ENCODE measurements at regions not wholly inside any gene's neighbourhood (a gene's known extent, or its start where the extent isn't known, plus 50 kb on each side); places are given as distances from the start of the nearest gene placed in this dataset.
"Not testable (repeated sequence)": the region's sequence is repeated elsewhere in the genome, so short reads cannot be mapped to it uniquely, and the experiment has no call there.

DNA sequence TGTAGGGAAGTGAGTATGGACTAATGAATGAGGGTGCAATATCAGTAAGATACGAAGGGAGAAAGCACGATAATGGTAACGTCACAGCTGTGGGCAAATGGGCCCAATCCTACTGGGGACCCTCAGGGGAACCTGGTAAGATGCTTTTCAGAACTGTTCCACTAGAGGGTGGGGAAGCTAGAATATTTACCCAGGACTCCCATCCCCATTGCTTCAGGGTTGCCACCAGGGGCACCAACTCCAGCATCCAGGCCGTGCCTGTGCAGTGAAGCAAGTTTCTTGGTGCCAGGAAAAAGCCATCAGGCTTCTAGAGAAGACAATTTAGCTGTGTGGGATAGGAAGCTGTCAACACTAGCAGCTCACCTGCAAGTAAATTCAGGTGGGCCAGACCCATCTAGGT lies 409.3 kb downstream of the AGTPBP1 start:
- no peak for DNase-seq (ENCODE audit: low spot score)

DNA sequence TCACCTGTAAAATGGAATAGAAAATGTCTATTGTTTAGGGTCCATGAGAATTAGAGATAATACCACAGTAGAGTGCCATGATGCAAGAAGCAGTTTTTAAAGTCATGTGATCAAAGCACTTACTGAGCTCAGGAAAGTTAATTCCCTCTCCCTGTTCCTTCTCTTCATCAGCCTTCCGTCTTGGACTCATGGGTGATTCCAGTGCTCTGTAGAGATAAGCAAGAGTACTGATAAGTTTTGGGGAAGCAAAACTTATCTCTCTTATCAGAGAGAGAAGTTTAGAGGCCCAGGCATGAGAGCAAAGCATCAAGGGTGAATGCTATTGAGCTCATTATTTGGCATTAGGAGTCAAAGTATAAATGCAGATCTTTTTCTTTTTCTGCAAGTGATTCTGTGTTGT lies 410.1 kb downstream of the AGTPBP1 start:
- no peak for DNase-seq (ENCODE audit: low spot score)

DNA sequence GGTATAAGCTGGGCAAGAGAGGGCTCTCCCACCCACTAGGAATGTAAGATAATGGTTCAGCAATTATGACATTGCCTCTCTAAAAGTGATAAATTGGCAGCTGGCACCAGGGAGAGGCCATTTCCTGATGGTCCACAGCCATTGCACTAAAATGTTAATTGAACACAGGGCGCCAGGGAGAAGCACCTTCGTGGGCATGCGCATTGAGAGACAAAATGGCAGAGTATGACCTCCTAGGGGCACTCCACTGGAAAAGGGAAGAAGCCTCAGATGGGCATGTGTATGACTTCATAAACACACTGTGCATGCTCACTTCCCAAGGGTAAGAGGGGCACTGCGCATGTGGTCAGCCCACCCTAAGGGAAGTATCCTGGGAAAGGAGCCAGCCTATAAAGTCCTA lies 419.2 kb downstream of the AGTPBP1 start:
- DNase-seq (ENCODE audit: low spot score) = no peak

DNA sequence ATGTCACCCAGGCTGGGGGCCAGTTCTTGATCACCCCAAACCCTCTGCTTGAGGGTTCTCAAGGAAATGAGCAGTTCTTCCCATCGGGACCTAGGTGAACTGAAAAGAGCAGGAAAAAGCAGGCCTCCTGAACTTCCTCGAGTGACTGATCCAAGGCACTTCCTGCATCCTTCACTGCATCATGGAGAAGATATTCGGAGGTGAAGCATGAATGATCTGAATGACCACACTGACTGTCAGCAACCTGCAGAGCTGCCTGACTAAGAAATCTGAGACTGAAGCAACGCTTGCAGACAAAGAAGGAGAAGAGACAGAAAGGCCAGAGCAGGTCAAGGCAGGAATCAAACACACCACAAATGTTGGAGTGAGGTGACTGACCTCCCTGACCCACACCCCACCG lies 420.2 kb downstream of the AGTPBP1 start:
- no peak for DNase-seq (ENCODE audit: low spot score)

DNA sequence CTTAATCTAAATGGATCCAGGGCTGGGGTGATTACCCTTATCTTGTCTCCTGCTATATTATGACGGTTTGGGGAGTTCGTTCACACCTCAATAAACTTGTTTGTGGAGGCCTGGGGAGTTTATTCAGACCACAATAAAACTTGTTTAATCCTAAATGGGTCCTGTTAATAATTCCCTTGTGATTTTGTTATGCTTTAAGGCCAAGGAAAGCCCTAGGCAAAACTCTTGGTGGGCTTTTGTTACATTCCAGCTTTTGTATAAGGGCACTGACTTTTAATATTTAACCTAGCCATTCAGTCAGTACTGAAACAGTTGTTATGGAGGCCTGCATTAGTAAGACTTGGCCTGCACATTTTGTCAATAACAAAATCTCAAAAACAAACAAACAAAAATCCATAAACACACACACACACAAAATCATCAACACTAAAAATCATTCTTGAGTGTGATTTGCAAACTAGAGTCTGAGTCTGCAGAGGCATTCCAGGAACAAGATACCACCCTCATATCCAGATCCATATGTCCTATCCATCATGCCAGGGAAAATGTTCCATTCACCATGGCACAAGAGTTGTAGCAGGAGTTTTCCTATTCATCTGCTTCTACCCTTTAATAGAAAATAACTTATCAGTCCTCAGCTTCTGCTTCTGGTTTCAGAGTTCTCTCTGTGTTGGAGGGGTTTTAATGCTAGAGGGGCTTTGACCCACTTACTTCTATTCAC lies 421.7 kb downstream of the AGTPBP1 start:
- no peak for DNase-seq (ENCODE audit: low spot score)

DNA sequence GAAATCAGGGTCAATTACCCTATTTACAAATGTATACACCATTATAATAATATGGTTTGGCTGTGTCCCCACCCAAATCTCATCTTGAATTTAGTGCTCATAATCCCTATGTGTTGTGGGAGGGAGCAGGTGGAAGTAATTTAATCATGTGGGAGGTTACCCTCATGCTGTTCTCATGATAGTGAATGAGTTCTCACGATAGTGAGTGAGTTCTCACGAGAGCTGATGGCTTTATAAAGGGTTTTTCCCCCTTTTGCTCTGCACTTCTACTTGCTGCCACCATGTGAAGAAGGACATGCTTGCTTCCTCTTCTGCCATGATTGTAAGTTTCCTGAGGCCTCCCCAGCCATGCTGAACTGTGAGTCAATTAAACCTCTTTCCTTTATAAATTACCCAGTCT lies 426.2 kb downstream of the AGTPBP1 start:
- DNase-seq (ENCODE audit: low spot score) = not testable (repeated sequence)

DNA sequence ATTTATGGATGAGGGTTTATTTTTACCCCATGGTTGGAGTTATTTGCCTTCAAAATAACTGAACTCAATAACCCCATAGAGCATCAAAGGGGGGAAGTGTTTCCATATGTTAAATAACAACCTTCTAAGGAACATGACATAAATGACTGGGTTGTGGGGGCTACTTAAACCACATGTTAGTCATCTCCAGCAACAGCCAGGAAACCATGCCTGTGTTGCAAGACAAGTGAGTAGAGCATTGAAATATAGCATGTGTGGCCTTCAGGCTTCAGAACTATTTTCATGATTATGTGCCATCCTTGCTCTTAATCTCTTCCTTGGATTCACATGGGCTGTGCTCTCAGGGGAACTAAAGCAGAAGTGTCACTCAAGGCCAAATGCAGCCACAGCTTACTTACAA lies 431.2 kb downstream of the AGTPBP1 start:
- no peak for DNase-seq (ENCODE audit: low spot score)

DNA sequence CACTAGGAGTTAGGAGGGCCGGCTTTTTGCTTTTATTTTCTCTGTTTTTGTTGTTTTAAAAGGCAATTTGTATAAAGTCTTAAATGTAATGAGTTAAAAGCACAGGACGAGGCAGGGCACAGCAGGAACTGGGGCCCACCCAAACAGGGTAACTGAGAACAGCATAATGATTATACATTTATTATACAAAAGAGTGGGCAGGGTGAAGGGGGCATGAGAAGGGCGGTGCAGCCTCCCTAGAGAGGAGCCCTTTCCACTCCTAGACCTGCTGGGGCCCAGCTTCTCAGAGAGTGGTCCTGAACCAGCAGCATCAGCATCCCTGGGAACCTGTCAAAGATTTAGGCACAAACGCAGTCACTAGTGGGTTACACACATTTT lies 438.0 kb downstream of the AGTPBP1 start:
- DNase-seq (ENCODE audit: low spot score) = no peak

DNA sequence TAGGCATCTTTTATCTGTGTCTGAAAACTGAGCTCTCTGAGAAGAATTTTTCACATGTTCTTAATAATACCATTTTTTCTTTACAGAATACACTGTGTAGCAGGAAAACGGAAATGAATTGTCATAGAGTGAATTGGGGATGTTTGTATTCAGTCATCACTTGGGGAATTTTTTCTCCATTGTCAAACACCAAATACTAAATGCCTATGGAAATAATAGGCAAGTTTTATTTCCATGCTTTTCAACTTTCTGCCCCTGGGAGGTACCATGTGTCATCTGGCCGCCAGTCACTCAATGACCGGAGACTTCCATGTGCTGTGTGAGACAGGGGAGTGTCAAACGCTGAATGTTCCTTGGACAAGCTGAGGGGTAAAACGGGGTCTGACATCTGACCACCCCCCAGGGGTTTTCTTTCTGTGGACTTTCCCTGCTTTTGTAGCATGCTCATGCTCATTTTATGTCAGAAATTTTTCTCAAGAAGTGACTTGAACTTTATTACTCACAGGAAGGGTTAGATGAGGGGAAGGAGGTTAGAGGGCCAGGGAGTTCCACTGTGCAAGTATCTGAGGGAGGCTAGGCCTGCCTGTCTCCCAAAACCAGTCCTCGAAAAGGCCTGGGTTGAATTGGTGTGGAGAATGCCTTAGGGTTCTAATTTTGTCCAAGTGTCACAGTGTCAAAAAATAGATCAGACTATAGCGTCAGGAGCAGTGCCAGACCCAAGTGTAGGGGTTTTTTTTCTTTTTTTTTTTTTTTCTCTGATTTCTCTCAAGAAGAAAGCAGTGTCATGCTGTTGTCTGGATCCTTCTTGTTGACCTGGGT lies 438.6 kb downstream of the AGTPBP1 start:
- DNase-seq (ENCODE audit: low spot score) = no peak

DNA sequence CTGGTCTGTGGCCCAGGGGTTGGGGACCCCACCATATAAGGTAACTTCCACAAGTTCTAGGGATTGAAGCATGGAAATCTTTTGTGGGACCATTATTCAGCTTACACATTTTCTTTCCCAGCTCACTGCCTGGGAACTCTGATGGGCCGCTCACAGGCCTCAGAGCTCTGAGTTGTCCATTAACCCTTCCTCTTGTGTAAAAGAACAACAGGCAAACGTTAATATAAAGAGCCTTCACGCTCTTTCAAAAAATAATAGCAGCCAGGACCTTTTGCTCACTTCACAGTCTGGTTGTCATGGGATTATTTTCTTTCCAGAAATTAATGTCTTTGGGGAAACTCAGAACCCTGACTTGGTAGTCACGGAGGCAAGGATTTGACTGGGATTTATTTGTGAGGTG lies 443.3 kb downstream of the AGTPBP1 start:
- DNase-seq (ENCODE audit: low spot score) = no peak

DNA sequence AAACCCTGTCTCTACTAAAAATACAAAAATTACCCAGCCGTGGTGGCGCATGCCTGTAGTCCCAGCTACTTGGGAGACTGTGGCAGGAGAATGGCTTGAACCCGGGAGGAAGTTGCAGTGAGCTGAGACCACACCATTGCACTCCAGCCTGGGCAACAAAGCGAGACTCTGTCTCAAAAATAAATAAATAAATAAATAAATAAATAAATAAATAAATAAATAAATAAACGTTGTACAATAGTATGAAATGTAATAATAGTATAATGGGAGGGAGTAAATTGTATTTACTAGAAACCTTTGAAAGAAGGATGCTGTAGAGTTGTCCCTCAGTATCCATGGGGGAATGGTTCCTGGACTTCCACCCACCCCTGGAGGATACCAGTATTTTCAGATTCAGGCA lies 446.5 kb downstream of the AGTPBP1 start:
- DNase-seq (ENCODE audit: low spot score) = not testable (repeated sequence)

DNA sequence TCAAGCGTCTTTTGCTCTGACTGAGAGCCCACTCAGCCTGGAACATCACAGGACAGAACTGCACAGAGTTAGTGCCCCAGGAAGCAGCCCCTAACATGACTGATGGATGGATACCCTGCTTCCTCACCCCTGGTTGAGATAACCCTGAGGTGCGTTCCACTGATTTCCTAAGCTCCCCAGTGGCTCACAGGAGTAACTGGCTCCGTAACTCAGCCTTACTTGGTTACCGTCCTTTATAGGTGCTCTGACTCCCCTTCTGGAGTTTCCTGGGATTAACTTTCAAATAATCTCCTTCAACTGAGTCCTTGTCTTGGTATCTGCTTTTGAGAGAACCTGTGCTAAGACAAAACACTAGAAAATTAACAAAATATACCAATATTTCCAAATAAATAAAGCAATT lies 449.5 kb downstream of the AGTPBP1 start:
- no peak for DNase-seq (ENCODE audit: low spot score)

DNA sequence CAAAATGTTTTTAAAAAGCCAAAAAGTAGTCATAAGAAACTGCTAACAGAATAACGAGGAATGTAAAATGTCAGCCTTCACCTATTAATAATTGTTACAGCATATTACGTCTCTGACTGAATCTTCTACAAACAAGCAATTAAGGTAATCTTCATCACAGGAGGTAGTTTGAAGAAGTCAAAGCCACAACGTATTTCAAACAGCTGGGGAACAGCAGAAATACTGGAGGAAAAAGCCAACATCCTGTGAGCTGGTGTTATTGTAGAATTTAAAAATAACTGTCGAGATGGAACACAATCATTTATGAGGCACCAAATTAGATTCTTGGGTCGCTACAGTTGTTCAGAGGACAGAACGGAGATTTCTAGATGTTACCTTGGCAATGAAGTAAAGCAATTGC lies 450.5 kb downstream of the AGTPBP1 start:
- DNase-seq (ENCODE audit: low spot score) = no peak

DNA sequence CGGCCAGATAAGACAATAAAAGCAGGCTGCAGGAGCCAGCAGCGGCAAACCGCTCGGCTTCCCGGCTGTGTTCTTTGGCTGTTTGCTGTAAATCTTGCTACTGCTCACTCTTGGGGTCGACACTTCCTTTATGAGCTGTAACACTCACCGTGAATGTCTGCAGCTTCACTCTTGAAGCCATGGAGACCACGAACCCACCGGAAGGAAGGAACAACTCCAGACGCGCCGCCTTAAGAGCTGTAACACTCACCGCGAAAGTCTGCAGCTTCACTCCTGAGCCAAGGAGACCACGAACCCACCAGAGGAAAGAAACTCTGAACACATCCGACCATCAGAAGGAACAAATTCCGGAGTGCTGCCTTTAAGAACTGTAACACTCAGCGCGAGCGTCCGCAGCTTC lies 451.7 kb downstream of the AGTPBP1 start:
- DNase-seq (ENCODE audit: low spot score) = no peak

DNA sequence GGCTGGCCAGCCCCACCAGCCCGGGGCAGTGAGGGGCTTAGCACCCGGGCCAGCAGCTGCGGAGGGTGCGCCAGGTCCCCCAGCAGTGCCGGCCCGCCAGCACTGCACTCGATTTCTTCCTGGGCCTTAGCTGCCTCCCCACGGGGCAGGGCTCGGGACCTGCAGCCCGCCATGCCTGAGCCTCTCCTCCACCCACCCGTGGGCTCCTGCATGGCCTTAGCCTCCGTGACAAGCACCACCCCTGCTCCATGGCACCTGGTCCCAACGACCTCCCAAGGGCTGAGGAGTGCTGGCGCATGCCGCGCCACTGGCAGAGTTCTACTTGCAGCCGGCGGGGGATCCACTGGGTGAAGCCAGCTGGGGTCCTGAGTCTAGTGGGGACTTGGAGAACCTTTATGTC lies 452.6 kb downstream of the AGTPBP1 start:
- DNase-seq (ENCODE audit: low spot score) = no peak

DNA sequence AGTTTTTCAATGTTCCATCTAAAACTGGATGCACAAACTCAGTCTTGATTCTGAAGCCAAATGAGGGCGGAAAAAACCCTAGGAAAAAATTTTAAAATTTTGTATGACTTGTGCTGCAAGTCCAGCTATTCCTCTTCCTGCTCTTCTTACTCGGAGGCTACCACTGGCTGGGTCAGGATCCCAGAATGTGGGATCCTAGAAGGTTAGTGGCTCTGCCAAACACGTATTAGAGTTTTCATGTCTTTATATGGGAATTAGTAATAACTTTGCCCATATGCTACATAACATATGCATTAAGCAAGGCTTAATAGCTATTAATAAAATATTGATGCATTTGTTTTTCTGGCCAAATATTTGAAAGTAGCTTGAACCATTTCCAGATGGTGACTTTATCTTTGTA lies 458.3 kb downstream of the AGTPBP1 start:
- no peak for DNase-seq (ENCODE audit: low spot score)

DNA sequence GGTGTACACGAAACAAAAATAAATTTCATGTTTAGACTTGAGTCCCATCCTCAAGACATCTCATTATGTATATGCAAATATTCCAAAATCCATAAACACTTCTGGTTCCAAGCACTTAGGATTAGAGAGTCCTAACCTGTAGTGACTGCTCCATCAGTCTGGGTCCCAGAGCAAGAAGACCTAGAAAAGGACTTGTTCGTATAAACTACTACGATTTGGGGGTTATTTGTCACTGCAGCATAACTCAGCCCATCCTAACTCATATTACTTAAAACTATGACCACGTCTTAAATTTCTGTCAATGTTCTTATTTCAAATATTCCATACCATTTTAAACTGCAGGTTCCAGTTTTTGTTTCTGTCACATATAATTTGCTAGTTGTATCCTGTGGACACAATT lies 463.0 kb downstream of the AGTPBP1 start:
- no peak for DNase-seq (ENCODE audit: low spot score)

DNA sequence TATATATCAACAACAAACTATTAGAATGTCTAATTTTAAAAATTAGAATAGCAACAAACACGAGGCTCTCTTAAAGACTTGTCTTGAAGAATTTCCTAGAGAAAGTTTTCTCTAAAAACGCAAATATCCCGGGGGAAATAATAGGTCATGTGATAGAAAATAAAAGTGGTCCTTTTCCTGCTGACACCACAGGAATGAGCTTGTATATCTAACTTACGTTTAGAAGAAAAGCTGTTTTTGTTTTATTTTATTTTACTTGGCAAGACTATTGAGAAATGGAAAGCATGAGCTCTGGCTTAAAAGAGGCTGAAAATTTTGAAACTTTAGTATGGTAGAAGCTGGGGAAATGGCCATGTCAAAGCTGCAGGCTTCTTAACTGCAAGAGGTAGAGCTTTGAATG lies 465.0 kb downstream of the AGTPBP1 start:
- no peak for DNase-seq (ENCODE audit: low spot score)

DNA sequence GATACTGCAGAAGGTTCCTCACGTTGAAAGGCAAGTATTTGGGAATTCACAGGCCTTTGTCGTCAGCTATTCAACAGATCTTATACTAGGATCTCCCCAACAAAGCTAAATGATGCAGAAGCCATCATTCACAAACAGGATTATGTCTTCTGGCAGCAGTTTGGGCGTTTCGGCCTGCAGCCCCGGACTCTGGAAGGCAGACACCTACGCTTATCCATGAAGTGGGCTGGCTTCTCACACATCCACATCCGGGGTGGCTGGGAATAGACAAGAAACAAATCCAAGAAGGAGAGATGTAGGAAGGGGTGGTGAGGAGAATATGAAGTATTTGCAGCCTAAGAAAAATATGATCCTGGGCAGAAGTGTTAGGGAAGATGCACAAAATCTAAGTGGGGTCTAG lies 471.9 kb downstream of the AGTPBP1 start:
- no peak for DNase-seq (ENCODE audit: low spot score)

DNA sequence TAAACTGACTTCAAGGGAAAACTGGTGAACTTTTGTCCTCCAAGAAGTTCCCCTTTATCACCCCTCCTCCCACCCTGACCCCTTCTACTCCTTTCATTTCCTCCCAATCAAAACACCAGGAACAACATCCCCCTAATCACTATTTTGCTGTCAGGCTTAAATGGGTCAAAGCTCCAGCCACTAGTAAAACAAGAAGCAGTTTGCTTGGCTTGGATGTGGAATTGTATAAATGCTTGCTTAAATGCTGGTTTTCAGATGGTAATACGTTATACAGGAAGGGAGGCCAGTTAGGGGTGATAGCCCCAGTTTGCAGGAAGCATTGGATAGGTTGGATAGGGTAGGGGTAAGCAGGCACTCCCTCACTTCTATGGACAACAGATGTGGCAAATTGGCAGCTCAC lies 473.6 kb downstream of the AGTPBP1 start:
- DNase-seq (ENCODE audit: low spot score) = no peak

DNA sequence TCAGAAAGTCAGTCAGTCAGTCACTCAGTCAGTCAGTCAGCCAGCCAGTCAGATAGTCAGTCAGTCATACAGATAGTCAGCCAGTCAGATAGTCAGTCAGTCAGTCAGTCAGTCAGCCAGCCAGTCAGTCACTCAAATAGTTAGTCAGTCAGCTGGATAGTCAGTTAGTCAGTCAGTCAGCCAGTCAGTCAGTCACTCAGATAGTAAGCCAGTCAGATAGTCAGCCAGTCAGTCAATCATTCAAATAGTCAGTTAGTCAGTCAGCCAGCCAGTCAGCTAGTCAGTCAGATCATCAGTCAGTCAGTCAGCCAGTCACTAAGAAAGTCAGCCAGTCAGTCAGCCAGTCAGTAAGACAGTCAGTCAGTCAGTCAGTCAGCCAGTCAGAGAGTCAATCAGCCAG lies 477.1 kb downstream of the AGTPBP1 start:
- DNase-seq (ENCODE audit: low spot score) = no peak

DNA sequence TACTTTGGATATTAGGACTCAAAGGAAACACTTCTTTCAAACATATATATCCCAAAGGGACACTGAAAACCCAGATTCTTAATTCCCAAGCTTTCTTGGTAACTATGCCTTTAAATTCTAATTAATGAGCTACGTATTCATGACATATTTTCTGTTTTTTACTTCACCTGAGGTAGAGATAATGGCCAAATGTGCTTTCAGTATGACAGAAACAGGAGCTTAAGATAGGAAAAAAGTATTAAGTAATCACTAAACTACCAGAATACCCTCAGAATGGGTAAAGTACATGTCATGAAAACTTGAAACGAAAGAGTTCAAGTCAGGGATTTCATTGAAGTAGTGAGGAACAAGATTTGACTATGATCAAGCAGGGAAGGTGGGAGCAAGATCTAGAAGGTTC lies 478.5 kb downstream of the AGTPBP1 start:
- DNase-seq (ENCODE audit: low spot score) = no peak

DNA sequence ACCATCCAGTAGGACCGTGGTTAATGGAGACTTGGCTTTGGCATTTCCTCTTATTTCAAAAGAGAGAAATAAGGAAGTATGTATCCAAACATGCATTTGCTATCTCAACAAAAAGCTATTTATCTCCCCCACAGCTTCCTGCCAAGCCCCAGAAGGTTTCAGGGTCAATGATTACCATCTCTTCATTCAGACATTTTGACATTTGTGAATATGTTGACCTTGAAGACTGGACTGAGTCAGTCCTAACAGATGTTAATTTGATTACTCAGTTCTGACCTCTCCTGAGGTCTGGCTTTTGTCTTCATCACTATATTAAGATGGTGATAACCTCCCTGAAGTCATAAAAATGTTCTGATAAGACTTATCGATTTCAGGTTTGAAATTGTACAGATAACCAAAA lies 479.4 kb downstream of the AGTPBP1 start:
- DNase-seq (ENCODE audit: low spot score) = no peak

DNA sequence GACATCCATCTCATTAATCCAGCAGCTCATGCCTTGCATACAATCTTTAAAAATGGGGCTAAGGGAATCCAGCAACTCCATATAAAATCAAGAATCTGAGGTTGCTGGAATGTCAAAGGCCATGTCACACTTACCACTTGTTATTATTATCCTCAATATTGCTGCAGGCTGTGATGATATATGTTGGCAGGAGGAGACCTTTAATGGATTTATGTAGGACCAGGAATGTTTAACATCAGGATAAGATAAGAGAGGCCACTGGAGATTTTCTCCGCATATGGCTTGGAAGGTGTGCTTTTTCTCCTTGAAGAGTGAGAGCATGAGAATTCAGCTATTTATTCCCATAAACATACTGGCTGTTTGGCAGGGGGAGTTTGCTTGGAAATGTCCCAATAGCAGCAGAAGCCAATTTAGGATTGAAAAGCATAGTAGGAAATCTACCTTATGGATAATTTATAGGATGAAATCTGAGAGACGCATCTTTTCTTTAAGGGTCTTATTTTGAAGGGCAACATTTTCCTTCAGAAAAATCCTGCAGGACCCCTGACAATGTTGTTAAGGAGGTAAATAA lies 481.4 kb downstream of the AGTPBP1 start:
- DNase-seq (ENCODE audit: low spot score) = no peak
